ENCODE measurements at regions not wholly inside any gene's neighbourhood (a gene's known extent, or its start where the extent isn't known, plus 50 kb on each side); places are given as distances from the start of the nearest gene placed in this dataset.
"Not testable (repeated sequence)": the region's sequence is repeated elsewhere in the genome, so short reads cannot be mapped to it uniquely, and the experiment has no call there.

DNA sequence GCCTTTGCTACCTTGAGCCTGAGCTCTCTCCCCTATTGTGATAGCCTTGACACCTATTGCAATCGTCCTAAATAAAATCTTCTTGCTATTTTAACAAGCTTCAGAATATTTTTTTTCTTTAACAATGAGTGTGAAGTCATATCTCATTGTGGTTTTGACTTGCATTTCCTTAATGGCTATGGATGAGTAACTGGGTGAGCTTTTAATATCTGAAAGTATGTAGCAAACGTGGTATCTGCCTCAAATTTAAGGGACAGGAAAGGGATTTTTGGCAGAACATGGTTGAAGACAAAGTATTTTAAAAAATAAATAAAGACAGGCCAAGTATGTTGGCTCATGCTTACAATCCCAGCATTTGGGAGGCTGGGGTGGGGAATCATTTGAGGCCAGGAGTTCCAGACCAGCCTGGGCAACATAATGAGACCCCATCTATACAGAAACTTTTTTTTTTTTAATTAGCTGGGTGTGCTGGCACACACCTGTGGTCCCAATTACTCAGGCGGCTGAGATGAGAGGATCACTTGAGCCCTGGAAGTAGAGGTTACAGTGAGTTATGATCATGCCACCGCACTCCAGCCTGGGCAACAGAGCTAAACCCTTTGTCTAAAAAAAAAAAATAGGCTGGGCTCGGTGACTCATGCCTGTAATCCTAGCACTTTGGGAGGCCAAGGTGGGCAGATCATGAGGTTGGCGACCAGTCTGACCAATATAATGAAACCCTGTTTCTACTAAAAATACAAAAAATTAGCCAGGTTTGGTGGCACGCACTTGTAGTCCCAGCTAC lies 319.3 kb upstream of the NRP1 start:
- ChIA-PET POLR2A (no interaction called here), CTCF (no interaction called here)
- no peaks in the 10 kb centered on the region for H3K79me2 ChIP-seq (ENCODE audit: control insufficient read depth, insufficient read depth, low read length)
- H3K4me1 Mint-ChIP-seq, result no peaks in the 10 kb centered on the region
- intact Hi-C loops (cut with micrococcal nuclease), result no loop called here
- WGBS (ENCODE audit: insufficient coverage), result 86% methylated on average over 3 of the region's 7 CpGs
- H3K27me3 ChIP-seq (replicated peaks in 1 of 4; ENCODE audit: control extremely low read depth in 1 of 4, control insufficient read depth in 3 of 4, insufficient read depth in 4 of 4, low read length in 3 of 4), result no peaks in the 10 kb centered on the region
- no peak overlapping the region for H3K27ac Mint-ChIP-seq
- no peak overlapping the region for H2AFZ ChIP-seq (ENCODE audit: insufficient read depth, low read depth, low read length, poor library complexity, severe bottlenecking)
- no peaks in the 10 kb centered on the region for H3K27me3 Mint-ChIP-seq
- no peak overlapping the region for H3K9ac ChIP-seq (ENCODE audit: low read length)
- no peaks in the 10 kb centered on the region for H3K9me3 ChIP-seq (ENCODE audit: control extremely low read depth in 1 of 3, control insufficient read depth in 2 of 3, insufficient read depth in 1 of 3, low read length in 2 of 3)
- H3K4me2 ChIP-seq (replicated peaks; ENCODE audit: low read depth, low read length, poor library complexity, severe bottlenecking), result no peak overlapping the region
- H3K4me1 ChIP-seq (ENCODE audit: control insufficient read depth in 2 of 2, insufficient read depth in 2 of 2, low read length in 2 of 2), result no peaks in the 10 kb centered on the region
- no peak overlapping the region for H3K27ac ChIP-seq (ENCODE audit: low read length in 2 of 2)
- ATAC-seq (ENCODE audit: low read depth), result no peak
- H3K4me3 Mint-ChIP-seq, result no peak overlapping the region
- no peak overlapping the region for H3K4me3 ChIP-seq (ENCODE audit: control extremely low read depth in 1 of 5, extremely low read depth in 1 of 5, insufficient read depth in 1 of 5, low read depth in 2 of 5, low read length in 4 of 5)
- DNase-seq, result no peak
- TF ChIP-seq CTCF (IDR thresholded peaks at IDR 0.05) (no peak), EZH2 (IDR thresholded peaks at IDR 0.05; ENCODE audit: borderline replicate concordance, insufficient read depth, low read depth, low read length, poor library complexity, severe bottlenecking) (no peak)
- no peaks in the 10 kb centered on the region for H3K36me3 ChIP-seq (replicated peaks in 1 of 2; ENCODE audit: control extremely low read depth in 1 of 2, control insufficient read depth in 1 of 2, extremely low read depth in 1 of 2, insufficient read depth in 2 of 2, low read length in 1 of 2)
- H4K20me1 ChIP-seq (ENCODE audit: control insufficient read depth, insufficient read depth, low read length, poor library complexity, severe bottlenecking), result no peaks in the 10 kb centered on the region
- H3K9me3 Mint-ChIP-seq (ENCODE audit: insufficient read depth), result peaks cover 12% of the 10 kb centered on the region

DNA sequence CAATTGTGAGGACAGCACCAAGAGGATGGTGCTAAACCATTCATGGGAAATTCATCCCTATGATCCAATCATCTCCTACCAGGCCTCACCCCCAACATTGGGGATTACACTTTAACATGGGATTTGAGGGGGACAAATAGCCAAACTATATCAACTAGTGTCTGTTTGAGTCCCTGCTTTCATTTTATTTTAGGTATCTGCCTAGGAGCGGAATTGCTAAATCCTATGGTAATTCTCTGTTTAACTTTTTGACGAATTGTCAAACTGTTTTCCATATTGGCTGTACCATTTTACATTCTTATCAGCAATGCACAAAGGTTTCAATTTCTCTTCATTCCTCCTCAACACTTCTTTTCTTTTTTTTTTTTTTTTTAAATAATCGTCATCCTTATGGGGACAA lies 318.4 kb upstream of the NRP1 start:
- intact Hi-C loops (cut with micrococcal nuclease), result no loop called here
- ChIA-PET POLR2A (no interaction called here), CTCF (no interaction called here)
- Mint-ChIP-seq H3K27me3 (no peaks in the 10 kb centered on the region), H3K9me3 (ENCODE audit: insufficient read depth) (peaks cover 12% of the 10 kb centered on the region), H3K4me3 (no peak overlapping the region), H3K27ac (no peak overlapping the region), H3K4me1 (no peaks in the 10 kb centered on the region)
- Histone ChIP-seq H3K4me2 (replicated peaks; ENCODE audit: low read depth, low read length, poor library complexity, severe bottlenecking) (no peak overlapping the region), H2AFZ (ENCODE audit: insufficient read depth, low read depth, low read length, poor library complexity, severe bottlenecking) (no peak overlapping the region), H3K27ac (ENCODE audit: low read length in 2 of 2) (no peak overlapping the region), H3K79me2 (ENCODE audit: control insufficient read depth, insufficient read depth, low read length) (no peaks in the 10 kb centered on the region), H3K9ac (ENCODE audit: low read length) (no peak overlapping the region), H3K27me3 (replicated peaks in 1 of 4; ENCODE audit: control extremely low read depth in 1 of 4, control insufficient read depth in 3 of 4, insufficient read depth in 4 of 4, low read length in 3 of 4) (no peaks in the 10 kb centered on the region), H3K4me3 (ENCODE audit: control extremely low read depth in 1 of 5, extremely low read depth in 1 of 5, insufficient read depth in 1 of 5, low read depth in 2 of 5, low read length in 4 of 5) (no peak overlapping the region), H3K9me3 (ENCODE audit: control extremely low read depth in 1 of 3, control insufficient read depth in 2 of 3, insufficient read depth in 1 of 3, low read length in 2 of 3) (no peaks in the 10 kb centered on the region), H4K20me1 (ENCODE audit: control insufficient read depth, insufficient read depth, low read length, poor library complexity, severe bottlenecking) (no peaks in the 10 kb centered on the region), H3K36me3 (replicated peaks in 1 of 2; ENCODE audit: control extremely low read depth in 1 of 2, control insufficient read depth in 1 of 2, extremely low read depth in 1 of 2, insufficient read depth in 2 of 2, low read length in 1 of 2) (no peaks in the 10 kb centered on the region), H3K4me1 (ENCODE audit: control insufficient read depth in 2 of 2, insufficient read depth in 2 of 2, low read length in 2 of 2) (no peaks in the 10 kb centered on the region)
- no peak for DNase-seq
- no peak for TF ChIP-seq EZH2 (IDR thresholded peaks at IDR 0.05; ENCODE audit: borderline replicate concordance, insufficient read depth, low read depth, low read length, poor library complexity, severe bottlenecking)
- no peak for TF ChIP-seq CTCF (IDR thresholded peaks at IDR 0.05)
- no peak for ATAC-seq (ENCODE audit: low read depth)
- WGBS (ENCODE audit: insufficient coverage), result 100% methylated on average over 1 of the region's 3 CpGs

DNA sequence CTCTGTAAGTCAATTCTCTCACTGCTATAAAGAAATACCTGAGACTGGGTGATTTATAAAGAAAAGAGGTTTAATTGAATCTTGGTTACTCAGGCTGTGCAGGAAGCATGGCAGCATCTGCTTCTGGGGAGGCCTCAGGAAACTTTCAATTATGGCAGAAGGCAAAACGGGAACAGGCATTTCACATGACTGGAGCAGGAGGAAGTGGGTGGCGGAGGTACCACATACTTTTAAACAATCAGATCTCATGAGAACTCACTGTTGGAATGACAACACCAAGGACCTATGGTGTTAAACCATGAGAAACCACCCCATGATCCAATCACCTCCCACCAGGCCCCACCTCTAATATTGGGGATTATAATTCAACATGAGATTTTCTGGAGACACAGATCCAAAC lies 315.7 kb upstream of the NRP1 start:
- POLR2A ChIA-PET, result not testable (repeated sequence)

More for the DNA sequence above, 315.7 kb upstream of the NRP1 start:
- H3K4me2 ChIP-seq (replicated peaks; ENCODE audit: low read depth, low read length, poor library complexity, severe bottlenecking); intact Hi-C loops (cut with micrococcal nuclease); H3K27ac ChIP-seq (ENCODE audit: low read length in 2 of 2); H3K9me3 ChIP-seq (ENCODE audit: control extremely low read depth in 1 of 3, control insufficient read depth in 2 of 3, insufficient read depth in 1 of 3, low read length in 2 of 3); H3K27ac Mint-ChIP-seq; ATAC-seq (ENCODE audit: low read depth); CTCF ChIA-PET; H3K9ac ChIP-seq (ENCODE audit: low read length); H3K4me3 ChIP-seq (ENCODE audit: control extremely low read depth in 1 of 5, extremely low read depth in 1 of 5, insufficient read depth in 1 of 5, low read depth in 2 of 5, low read length in 4 of 5); H3K4me3 Mint-ChIP-seq; H3K4me1 ChIP-seq (ENCODE audit: control insufficient read depth in 2 of 2, insufficient read depth in 2 of 2, low read length in 2 of 2); H3K4me1 Mint-ChIP-seq; H3K27me3 Mint-ChIP-seq; H4K20me1 ChIP-seq (ENCODE audit: control insufficient read depth, insufficient read depth, low read length, poor library complexity, severe bottlenecking); H2AFZ ChIP-seq (ENCODE audit: insufficient read depth, low read depth, low read length, poor library complexity, severe bottlenecking); H3K79me2 ChIP-seq (ENCODE audit: control insufficient read depth, insufficient read depth, low read length); H3K36me3 ChIP-seq (replicated peaks in 1 of 2; ENCODE audit: control extremely low read depth in 1 of 2, control insufficient read depth in 1 of 2, extremely low read depth in 1 of 2, insufficient read depth in 2 of 2, low read length in 1 of 2); DNase-seq; H3K27me3 ChIP-seq (replicated peaks in 1 of 4; ENCODE audit: control extremely low read depth in 1 of 4, control insufficient read depth in 3 of 4, insufficient read depth in 4 of 4, low read length in 3 of 4): not testable (repeated sequence)
- 40% methylated on average over 1 of the region's 2 CpGs for WGBS (ENCODE audit: insufficient coverage)
- peaks cover 12% of the 10 kb centered on the region for H3K9me3 Mint-ChIP-seq (ENCODE audit: insufficient read depth)

Measured in B cell (primary cell).